A673 (cell line): ENCODE measurements at regions not wholly inside any gene's neighbourhood (a gene's known extent, or its start where the extent isn't known, plus 50 kb on each side); places are given as distances from the start of the nearest gene placed in this dataset.

ENCODE experiments used
- BruUV-seq: library from RNA; stranded (reverse); fragments of 400-500 nt; replicated peaks from 2 replicates; lab custom pipeline; 2021; lab: Mats Ljungman, UMichigan
- CTCF ChIA-PET: fragments of 300-600 bp; sonication (Branson Sonifier 250); formaldehyde crosslinking; loops from one replicate; lab custom pipeline; 2022; ENCODE audit warnings: antibody characterized with exemption; lab: Charles Lee
- POLR2A ChIA-PET: fragments of 300-600 bp; sonication (Branson Sonifier 250); formaldehyde crosslinking; loops from one replicate; lab custom pipeline; 2022; ENCODE audit warnings: antibody characterized with exemption; ENCODE audit not compliant: low non-redundant PET; lab: Charles Lee
- DNase-seq: peaks from one replicate; pipeline ENCODE4 v3.0.0-alpha.2; 2015; ENCODE audit warnings: low spot score
- H3K27ac ChIP-seq: fragments of 200-600 bp; sonication (generic); 2 replicates; pipeline ENCODE4 v1.5.1; 2016; ENCODE audit warnings: mixed run types, low read depth, mild to moderate bottlenecking, mixed read lengths, antibody characterized with exemption, low read length; ENCODE audit not compliant: poor library complexity, severe bottlenecking
- H3K27me3 ChIP-seq: fragments of 200-600 bp; sonication (generic); replicated peaks from 2 replicates; pipeline ENCODE4 v1.6.1; 2017; ENCODE audit warnings: mixed run types, low read depth, mild to moderate bottlenecking, mixed read lengths, antibody characterized with exemption, low read length; ENCODE audit not compliant: insufficient read depth, poor library complexity
- H3K36me3 ChIP-seq: fragments of 200-600 bp; sonication (generic); 2 replicates; pipeline ENCODE4 v1.6.1; 2016; ENCODE audit warnings: mixed run types, mild to moderate bottlenecking, mixed read lengths, antibody characterized with exemption, low read length; ENCODE audit not compliant: insufficient read depth, poor library complexity, severe bottlenecking
- H3K4me1 ChIP-seq: fragments of 200-600 bp; sonication (generic); 2 replicates; pipeline ENCODE4 v1.6.1; 2017; ENCODE audit warnings: mixed run types, mild to moderate bottlenecking, mixed read lengths, antibody characterized with exemption, low read length; ENCODE audit not compliant: insufficient read depth, poor library complexity, severe bottlenecking
- H3K4me3 ChIP-seq: fragments of 200-600 bp; sonication (generic); 2 replicates; pipeline ENCODE4 v1.5.1; 2016; ENCODE audit warnings: low read depth, mixed run types, mild to moderate bottlenecking, mixed read lengths, low read length; ENCODE audit not compliant: poor library complexity, severe bottlenecking
- H3K9me3 ChIP-seq: fragments of 200-600 bp; sonication (generic); 2 replicates; pipeline ENCODE4 v1.6.1; 2016; ENCODE audit warnings: mixed run types, low read depth, mild to moderate bottlenecking, mixed read lengths, antibody characterized with exemption, low read length; ENCODE audit not compliant: poor library complexity, severe bottlenecking
- EZH2 ChIP-seq: fragments of 200-600 bp; sonication (generic); IDR thresholded peaks from 2 replicates; pipeline ENCODE4 v1.6.1; 2017; ENCODE audit warnings: borderline replicate concordance, low read depth, mild to moderate bottlenecking, mixed read lengths, antibody characterized with exemption, low read length; ENCODE audit not compliant: poor library complexity, severe bottlenecking
- intact Hi-C: fragments of 100-400 bp; cut with micrococcal nuclease; formaldehyde crosslinking; loops from one replicate; pipeline ENCODE4 v1.10.0; 2022; ENCODE audit not compliant: unreplicated experiment
- TF ChIP-seq, protein P1 (sequence below): fragments of 300-800, 200-600 bp; sonication (generic); conservative IDR thresholded peaks from 2 replicates; pipeline ENCODE4 v1.5.1; 2017; ENCODE audit warnings: low read depth, mild to moderate bottlenecking, antibody characterized with exemption, low read length, moderate library complexity, mixed read lengths

DNA sequence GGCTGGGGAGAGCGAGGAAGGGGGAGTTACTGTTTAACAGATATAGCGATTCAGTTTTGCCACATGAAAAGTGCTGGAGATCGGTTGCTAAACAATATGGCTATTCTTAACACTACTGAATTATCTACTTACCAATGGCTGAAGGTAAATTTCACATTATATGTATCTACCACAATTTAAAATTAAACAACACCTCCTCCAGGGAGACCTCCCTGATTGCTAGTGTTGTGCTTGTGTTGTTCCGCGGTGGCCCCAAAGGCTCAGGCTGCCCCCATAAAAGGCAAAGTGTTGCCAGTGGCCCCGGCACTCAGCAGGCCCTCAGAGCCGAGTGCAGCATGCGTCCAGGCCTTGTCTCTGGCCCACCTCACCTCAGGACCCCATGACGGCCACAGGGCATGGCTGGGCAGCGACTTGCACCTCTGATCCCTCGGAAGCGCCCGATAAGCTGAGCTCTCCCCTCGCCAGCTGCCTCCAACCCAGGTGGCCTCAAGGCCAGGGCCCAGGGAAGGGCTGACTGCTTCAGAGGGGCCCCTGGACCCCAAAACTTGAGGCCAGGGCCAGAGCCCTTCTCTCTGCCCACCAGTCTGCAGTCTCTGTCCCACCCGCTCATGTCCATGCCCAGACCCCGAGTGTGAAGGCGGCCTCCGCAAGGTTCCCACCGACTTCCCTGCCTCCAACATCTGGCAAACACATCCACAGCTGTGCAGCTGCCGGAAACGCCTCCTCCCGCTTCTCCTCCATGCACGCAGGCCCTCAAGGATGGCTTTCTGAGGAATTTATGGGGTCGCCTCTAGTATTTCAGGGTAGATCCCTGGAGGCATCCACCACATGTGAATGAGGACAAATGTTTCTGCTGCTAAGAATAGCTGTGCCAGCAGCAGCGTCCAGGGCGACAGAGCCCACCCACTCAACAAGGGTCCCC, 60.0 kb downstream of the NCOR2 start:
- Histone ChIP-seq H3K36me3 (no peaks in the 10 kb centered on the region), H3K4me1 (peaks cover 66% of the 10 kb centered on the region), H3K27me3 (no peaks in the 10 kb centered on the region), H3K4me3 (peak overlapping the region; percentile 20), H3K27ac (peak overlapping the region; percentile 88), H3K9me3 (no peaks in the 10 kb centered on the region)
- TF ChIP-seq, protein P1, sequence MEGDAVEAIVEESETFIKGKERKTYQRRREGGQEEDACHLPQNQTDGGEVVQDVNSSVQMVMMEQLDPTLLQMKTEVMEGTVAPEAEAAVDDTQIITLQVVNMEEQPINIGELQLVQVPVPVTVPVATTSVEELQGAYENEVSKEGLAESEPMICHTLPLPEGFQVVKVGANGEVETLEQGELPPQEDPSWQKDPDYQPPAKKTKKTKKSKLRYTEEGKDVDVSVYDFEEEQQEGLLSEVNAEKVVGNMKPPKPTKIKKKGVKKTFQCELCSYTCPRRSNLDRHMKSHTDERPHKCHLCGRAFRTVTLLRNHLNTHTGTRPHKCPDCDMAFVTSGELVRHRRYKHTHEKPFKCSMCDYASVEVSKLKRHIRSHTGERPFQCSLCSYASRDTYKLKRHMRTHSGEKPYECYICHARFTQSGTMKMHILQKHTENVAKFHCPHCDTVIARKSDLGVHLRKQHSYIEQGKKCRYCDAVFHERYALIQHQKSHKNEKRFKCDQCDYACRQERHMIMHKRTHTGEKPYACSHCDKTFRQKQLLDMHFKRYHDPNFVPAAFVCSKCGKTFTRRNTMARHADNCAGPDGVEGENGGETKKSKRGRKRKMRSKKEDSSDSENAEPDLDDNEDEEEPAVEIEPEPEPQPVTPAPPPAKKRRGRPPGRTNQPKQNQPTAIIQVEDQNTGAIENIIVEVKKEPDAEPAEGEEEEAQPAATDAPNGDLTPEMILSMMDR = no peak
- TF ChIP-seq EZH2 = no peak
- CTCF ChIA-PET = interaction anchor here (0.7 kb wide), 1 partner anchor 11 kb away, joined by 3 read pairs; no protein-coding TSS in a partner anchor
- intact Hi-C loops = loop anchor here (2.0 to 5.0 kb wide), 3 partner anchors 40 to 250 kb away; partner anchors contain the start of gene NCOR2
- no TSS peak for BruUV-seq
- POLR2A ChIA-PET = no interaction called here
- peak; percentile 76 for DNase-seq

DNA sequence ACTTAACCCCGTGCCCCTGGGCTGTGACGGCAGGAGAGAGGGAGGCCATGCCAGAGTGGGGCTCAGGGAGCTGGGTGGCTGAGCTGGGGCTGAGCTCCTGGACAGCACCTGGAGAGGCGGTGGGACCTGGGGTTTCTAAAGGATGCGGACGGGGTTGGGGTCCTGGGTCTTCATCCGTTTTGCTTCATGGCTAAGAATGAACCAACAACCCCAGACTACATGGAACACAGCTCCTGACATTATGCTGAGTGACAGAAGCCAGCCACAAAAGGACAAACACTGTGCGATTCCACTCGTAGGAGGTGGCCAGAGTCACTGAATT, 60.6 kb downstream of the NCOR2 start:
- Histone ChIP-seq H3K9me3 (no peaks in the 10 kb centered on the region), H3K36me3 (no peaks in the 10 kb centered on the region), H3K27ac (peak overlapping the region; percentile 88), H3K4me3 (peak overlapping the region; percentile 20), H3K4me1 (peaks cover 66% of the 10 kb centered on the region), H3K27me3 (no peaks in the 10 kb centered on the region)
- intact Hi-C loops = loop anchor here (2.0 to 5.0 kb wide), 3 partner anchors 39 to 251 kb away; partner anchors contain the start of gene NCOR2
- no TSS peak for BruUV-seq
- ChIA-PET CTCF (no interaction called here), POLR2A (no interaction called here)
- DNase-seq = no peak
- TF ChIP-seq, protein P1 = no peak
- TF ChIP-seq EZH2 = no peak

DNA sequence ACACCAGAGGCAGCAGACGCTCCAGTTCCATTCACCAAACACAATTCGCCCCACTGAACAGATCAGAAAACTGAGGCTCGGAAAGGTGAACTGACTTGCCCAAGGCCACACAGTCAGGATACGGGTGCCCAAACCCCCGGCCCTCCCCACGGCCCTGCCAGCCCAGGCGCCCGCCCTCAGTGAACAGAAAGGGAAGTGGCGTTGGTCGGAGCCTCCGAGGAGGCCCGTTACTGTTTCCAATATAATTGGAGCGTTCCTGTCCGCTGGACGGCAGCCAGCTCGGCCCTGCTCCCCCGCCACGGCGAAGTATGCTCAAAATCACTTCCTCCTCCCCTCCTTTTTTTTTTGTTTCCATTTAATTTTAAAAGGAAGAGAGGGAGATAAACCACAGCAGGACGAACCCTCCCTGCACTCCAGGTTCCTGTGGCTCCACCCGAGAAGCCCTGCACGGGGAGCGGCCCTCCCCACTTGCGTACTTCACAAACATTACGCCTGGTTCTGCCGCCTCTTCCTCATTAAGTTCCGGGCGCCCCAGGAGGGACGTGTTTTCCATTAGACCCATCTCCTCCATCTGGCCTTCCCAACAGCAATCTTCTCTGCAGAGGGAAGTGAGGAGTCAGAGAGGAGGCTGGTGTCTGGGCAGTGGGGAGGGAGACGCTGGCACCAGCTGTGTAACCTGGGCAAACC, 61.1 kb downstream of the NCOR2 start:
- Histone ChIP-seq H3K4me3 (peak overlapping the region; percentile 20), H3K27ac (peak overlapping the region; percentile 88), H3K4me1 (peaks cover 71% of the 10 kb centered on the region), H3K36me3 (no peaks in the 10 kb centered on the region), H3K9me3 (no peaks in the 10 kb centered on the region), H3K27me3 (no peaks in the 10 kb centered on the region)
- ChIA-PET POLR2A (no interaction called here), CTCF (interaction anchor here (0.6 kb wide), 1 partner anchor 42 kb away, joined by 3 read pairs; no protein-coding TSS in a partner anchor)
- intact Hi-C loops = loop anchor here (2.0 to 5.0 kb wide), 3 partner anchors 39 to 251 kb away; partner anchors contain the start of gene NCOR2
- TF ChIP-seq, protein P1 = 0 out of 2 replicates have a peak, but pooled peaks have one; percentile 22
- TF ChIP-seq EZH2 = no peak
- DNase-seq = peak; percentile 98
- BruUV-seq = no TSS peak
